ENCODE measurements at regions not wholly inside any gene's neighbourhood (a gene's known extent, or its start where the extent isn't known, plus 50 kb on each side); places are given as distances from the start of the nearest gene placed in this dataset.
"Not testable (repeated sequence)": the region's sequence is repeated elsewhere in the genome, so short reads cannot be mapped to it uniquely, and the experiment has no call there.

GRCh38 chr5:3446410-3446809, 149.2 kb upstream of the IRX1 start:
- no peak for DNase-seq (ENCODE audit: extremely low spot score, unreplicated experiment)
- Mint-ChIP-seq H3K4me1 (ENCODE audit: unreplicated experiment) (no peaks in the 10 kb centered on the region), H3K36me3 (ENCODE audit: unreplicated experiment) (no peaks in the 10 kb centered on the region), H3K4me3 (ENCODE audit: unreplicated experiment) (no peak overlapping the region), H3K27ac (ENCODE audit: unreplicated experiment) (no peak overlapping the region), H3K9me3 (ENCODE audit: unreplicated experiment) (peaks cover 9% of the 10 kb centered on the region), H3K27me3 (ENCODE audit: unreplicated experiment) (no peaks in the 10 kb centered on the region)
- no peak for TF ChIP-seq CTCF (IDR thresholded peaks at IDR 0.05)

GRCh38 chr5:3445517-3445916, 150.1 kb upstream of the IRX1 start:
- H3K4me3 Mint-ChIP-seq (ENCODE audit: unreplicated experiment); H3K9me3 Mint-ChIP-seq (ENCODE audit: unreplicated experiment); H3K36me3 Mint-ChIP-seq (ENCODE audit: unreplicated experiment); H3K4me1 Mint-ChIP-seq (ENCODE audit: unreplicated experiment); H3K27ac Mint-ChIP-seq (ENCODE audit: unreplicated experiment); DNase-seq (ENCODE audit: extremely low spot score, unreplicated experiment); H3K27me3 Mint-ChIP-seq (ENCODE audit: unreplicated experiment): not testable (repeated sequence)

- no peaks in the 10 kb centered on the region for H3K27me3 Mint-ChIP-seq (ENCODE audit: unreplicated experiment)
Observed at GRCh38 chr5:3432135-3432534, 163.5 kb upstream of the IRX1 start.

GRCh38 chr5:3430691-3431090, 164.9 kb upstream of the IRX1 start:
- H3K4me1 Mint-ChIP-seq (ENCODE audit: unreplicated experiment) = no peaks in the 10 kb centered on the region
- H3K9me3 Mint-ChIP-seq (ENCODE audit: unreplicated experiment) = peaks cover 51% of the 10 kb centered on the region
- H3K4me3 Mint-ChIP-seq (ENCODE audit: unreplicated experiment) = no peak overlapping the region
- no peaks in the 10 kb centered on the region for H3K36me3 Mint-ChIP-seq (ENCODE audit: unreplicated experiment)
- no peak for DNase-seq (ENCODE audit: extremely low spot score, unreplicated experiment)
- no peaks in the 10 kb centered on the region for H3K27me3 Mint-ChIP-seq (ENCODE audit: unreplicated experiment)
- TF ChIP-seq CTCF (IDR thresholded peaks at IDR 0.05) = no peak
- H3K27ac Mint-ChIP-seq (ENCODE audit: unreplicated experiment) = no peak overlapping the region

More at GRCh38 chr5:3432135-3432534, 163.5 kb upstream of the IRX1 start:
- Mint-ChIP-seq H3K27ac (ENCODE audit: unreplicated experiment) (no peak overlapping the region), H3K9me3 (ENCODE audit: unreplicated experiment) (peaks cover 45% of the 10 kb centered on the region), H3K4me1 (ENCODE audit: unreplicated experiment) (no peaks in the 10 kb centered on the region), H3K36me3 (ENCODE audit: unreplicated experiment) (no peaks in the 10 kb centered on the region), H3K4me3 (ENCODE audit: unreplicated experiment) (no peak overlapping the region)
- TF ChIP-seq CTCF (IDR thresholded peaks at IDR 0.05) = no peak
- DNase-seq (ENCODE audit: extremely low spot score, unreplicated experiment) = no peak

GRCh38 chr5:3429962-3430361, 165.7 kb upstream of the IRX1 start:
- no peak overlapping the region for H3K27ac Mint-ChIP-seq (ENCODE audit: unreplicated experiment)
- no peak for DNase-seq (ENCODE audit: extremely low spot score, unreplicated experiment)
- H3K4me3 Mint-ChIP-seq (ENCODE audit: unreplicated experiment) = no peak overlapping the region
- peaks cover 52% of the 10 kb centered on the region for H3K9me3 Mint-ChIP-seq (ENCODE audit: unreplicated experiment)
- H3K4me1 Mint-ChIP-seq (ENCODE audit: unreplicated experiment) = no peaks in the 10 kb centered on the region
- H3K27me3 Mint-ChIP-seq (ENCODE audit: unreplicated experiment) = no peaks in the 10 kb centered on the region
- H3K36me3 Mint-ChIP-seq (ENCODE audit: unreplicated experiment) = no peaks in the 10 kb centered on the region
- TF ChIP-seq CTCF (IDR thresholded peaks at IDR 0.05) = no peak

- no peak overlapping the region for H3K27ac Mint-ChIP-seq (ENCODE audit: unreplicated experiment)
- no peaks in the 10 kb centered on the region for H3K27me3 Mint-ChIP-seq (ENCODE audit: unreplicated experiment)
- no peaks in the 10 kb centered on the region for H3K36me3 Mint-ChIP-seq (ENCODE audit: unreplicated experiment)
- no peak for TF ChIP-seq CTCF (IDR thresholded peaks at IDR 0.05)
- peaks cover 61% of the 10 kb centered on the region for H3K9me3 Mint-ChIP-seq (ENCODE audit: unreplicated experiment)
- H3K4me3 Mint-ChIP-seq (ENCODE audit: unreplicated experiment) = no peak overlapping the region
- no peaks in the 10 kb centered on the region for H3K4me1 Mint-ChIP-seq (ENCODE audit: unreplicated experiment)
- no peak for DNase-seq (ENCODE audit: extremely low spot score, unreplicated experiment)
Observed at GRCh38 chr5:3428334-3428733, 167.3 kb upstream of the IRX1 start.
